Activated CD4-positive, alpha-beta memory T cell treated with anti-CD3 and anti-CD28 coated beads for 36 hours (primary cell): ENCODE measurements at regions not wholly inside any gene's neighbourhood (a gene's known extent, or its start where the extent isn't known, plus 50 kb on each side); places are given as distances from the start of the nearest gene placed in this dataset.

Experiments
- CTCF ChIA-PET: fragments of 350-600 bp; sonication (Branson Sonifier 250); formaldehyde crosslinking; loops from one replicate; lab custom pipeline; 2021; ENCODE audit warnings: antibody characterized with exemption, inconsistent platforms; lab: Charles Lee
- POLR2A ChIA-PET: fragments of 350-600 bp; sonication (Branson Sonifier 250); formaldehyde crosslinking; loops from one replicate; lab custom pipeline; 2021; ENCODE audit warnings: antibody characterized with exemption; lab: Charles Lee
- DNase-seq: peaks from one replicate; pipeline ENCODE4 v3.0.0-alpha.2; 2020
- H3K27ac Mint-ChIP-seq: one replicate; pipeline ENCODE4 v1.8.0; 2021; ENCODE audit warnings: mixed read lengths
- H3K27me3 Mint-ChIP-seq: one replicate; pipeline ENCODE4 v1.8.0; 2021; ENCODE audit warnings: mixed read lengths
- H3K36me3 Mint-ChIP-seq: one replicate; pipeline ENCODE4 v1.8.0; 2021; ENCODE audit warnings: mixed read lengths
- H3K4me1 Mint-ChIP-seq: one replicate; pipeline ENCODE4 v1.8.0; 2021; ENCODE audit warnings: low read depth, mixed read lengths
- H3K4me3 Mint-ChIP-seq: one replicate; pipeline ENCODE4 v1.8.0; 2021; ENCODE audit warnings: mild to moderate bottlenecking, mixed read lengths
- H3K9me3 Mint-ChIP-seq: one replicate; pipeline ENCODE4 v1.8.0; 2021; ENCODE audit warnings: mixed read lengths
- intact Hi-C: fragments of 100-400 bp; cut with micrococcal nuclease; formaldehyde crosslinking; loops from one replicate; pipeline ENCODE4 v1.15.1; 2023

DNA sequence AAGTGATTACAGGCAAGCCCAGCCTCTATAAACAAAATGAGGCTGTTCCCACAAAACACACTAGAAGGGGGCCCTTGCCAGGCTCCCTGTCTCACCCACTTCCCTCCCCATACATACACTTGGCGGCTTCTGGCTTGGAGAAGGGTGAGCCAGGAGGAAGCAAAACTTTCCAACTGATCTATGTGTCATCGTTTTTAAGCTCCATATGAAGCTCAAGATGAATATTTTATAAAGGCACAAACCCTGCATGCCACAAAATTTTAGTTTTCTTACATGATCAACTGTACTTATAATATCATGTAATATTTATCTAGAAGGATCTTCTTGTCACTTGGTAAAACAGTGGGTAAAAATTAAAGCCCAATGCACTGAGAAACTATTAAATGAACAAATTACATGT lies 80.8 kb upstream of the TJP1 start:
- H3K4me3 Mint-ChIP-seq = no peak overlapping the region
- intact Hi-C loops = no loop called here
- peaks cover 10% of the 10 kb centered on the region for H3K27me3 Mint-ChIP-seq
- peaks cover 2% of the 10 kb centered on the region for H3K9me3 Mint-ChIP-seq
- H3K4me1 Mint-ChIP-seq = no peaks in the 10 kb centered on the region
- no peaks in the 10 kb centered on the region for H3K36me3 Mint-ChIP-seq
- ChIA-PET CTCF (no interaction called here), POLR2A (no interaction called here)
- H3K27ac Mint-ChIP-seq = no peak overlapping the region
- DNase-seq = no peak

GRCh38 chr15:29900237-29901189 lies 78.2 kb upstream of the TJP1 start:
- H3K27me3 Mint-ChIP-seq = peaks cover 9% of the 10 kb centered on the region
- H3K27ac Mint-ChIP-seq = no peak overlapping the region
- no peak for DNase-seq
- peaks cover 10% of the 10 kb centered on the region for H3K9me3 Mint-ChIP-seq
- H3K4me1 Mint-ChIP-seq = no peaks in the 10 kb centered on the region
- CTCF ChIA-PET = interaction anchor here (1.0 kb wide), 1 partner anchor 761 kb away, joined by 3 read pairs; no protein-coding TSS in a partner anchor
- H3K36me3 Mint-ChIP-seq = no peaks in the 10 kb centered on the region
- no peak overlapping the region for H3K4me3 Mint-ChIP-seq
- POLR2A ChIA-PET = no interaction called here
- intact Hi-C loops = no loop called here

- no peak for DNase-seq
- Mint-ChIP-seq H3K27ac (no peak overlapping the region), H3K4me1 (no peaks in the 10 kb centered on the region), H3K9me3 (peaks cover 10% of the 10 kb centered on the region), H3K4me3 (no peak overlapping the region), H3K36me3 (no peaks in the 10 kb centered on the region), H3K27me3 (peaks cover 7% of the 10 kb centered on the region)
- CTCF ChIA-PET = no interaction called here
- POLR2A ChIA-PET = no interaction called here
- intact Hi-C loops = no loop called here
Observed at GRCh38 chr15:29896062-29896461, 73.8 kb upstream of the TJP1 start.

DNA sequence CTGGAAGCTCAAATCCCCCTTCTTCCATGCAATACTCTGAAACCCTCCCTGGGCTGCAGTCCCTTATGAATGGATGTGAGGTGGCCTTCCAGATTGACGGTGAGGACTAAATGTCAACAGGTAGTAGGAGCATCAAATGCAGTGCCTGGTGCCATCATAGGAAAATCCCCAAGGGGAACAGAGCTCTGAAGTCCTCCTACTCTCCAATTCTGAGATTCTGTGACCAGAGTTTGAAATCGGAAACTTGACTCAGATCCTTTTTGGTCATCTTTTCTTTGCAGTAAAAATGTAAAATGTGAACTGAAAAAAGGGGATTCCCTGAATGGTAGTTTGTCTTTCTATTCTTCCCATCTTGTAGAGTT lies 68.8 kb upstream of the TJP1 start:
- no peak overlapping the region for H3K27ac Mint-ChIP-seq
- CTCF ChIA-PET = no interaction called here
- intact Hi-C loops = no loop called here
- POLR2A ChIA-PET = no interaction called here
- no peaks in the 10 kb centered on the region for H3K9me3 Mint-ChIP-seq
- no peaks in the 10 kb centered on the region for H3K4me1 Mint-ChIP-seq
- no peak overlapping the region for H3K4me3 Mint-ChIP-seq
- no peak for DNase-seq
- peaks cover 7% of the 10 kb centered on the region for H3K27me3 Mint-ChIP-seq
- H3K36me3 Mint-ChIP-seq = no peaks in the 10 kb centered on the region

- Mint-ChIP-seq H3K4me3 (no peak overlapping the region), H3K4me1 (no peaks in the 10 kb centered on the region), H3K27me3 (peaks cover 7% of the 10 kb centered on the region), H3K9me3 (no peaks in the 10 kb centered on the region), H3K36me3 (no peaks in the 10 kb centered on the region), H3K27ac (no peak overlapping the region)
- no peak for DNase-seq
- intact Hi-C loops = no loop called here
- ChIA-PET POLR2A (no interaction called here), CTCF (no interaction called here)
Observed at GRCh38 chr15:29890336-29891095, 68.2 kb upstream of the TJP1 start.

- no peak overlapping the region for H3K4me3 Mint-ChIP-seq
- no peaks in the 10 kb centered on the region for H3K9me3 Mint-ChIP-seq
- H3K27ac Mint-ChIP-seq = no peak overlapping the region
- H3K36me3 Mint-ChIP-seq = no peaks in the 10 kb centered on the region
- peaks cover 9% of the 10 kb centered on the region for H3K27me3 Mint-ChIP-seq
- intact Hi-C loops = no loop called here
- no peak for DNase-seq
- POLR2A ChIA-PET = no interaction called here
- CTCF ChIA-PET = interaction anchor here (0.7 kb wide), 1 partner anchor 749 kb away, joined by 3 read pairs; no protein-coding TSS in a partner anchor
- H3K4me1 Mint-ChIP-seq = no peaks in the 10 kb centered on the region
Observed at GRCh38 chr15:29889542-29890329, 67.5 kb upstream of the TJP1 start.

DNA sequence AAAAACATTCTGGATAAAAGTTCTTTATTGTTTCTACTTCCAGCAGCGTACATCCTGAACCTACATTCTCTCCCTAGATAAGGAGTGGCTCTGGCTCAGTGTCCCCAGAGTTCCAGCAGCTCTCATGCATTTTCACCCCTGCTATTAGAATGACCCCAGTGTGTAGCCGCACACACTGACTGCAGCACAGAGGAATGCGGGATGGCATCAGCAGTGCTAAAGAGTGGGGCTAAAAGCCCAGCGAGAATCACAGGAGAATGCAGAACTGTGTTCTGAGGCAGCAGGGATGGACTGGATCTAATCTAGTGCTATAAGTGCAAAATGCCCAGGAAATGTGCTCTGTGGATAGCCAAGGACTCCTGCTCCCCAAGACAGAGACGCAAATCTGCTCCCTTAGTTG lies 66.4 kb upstream of the TJP1 start:
- no peaks in the 10 kb centered on the region for H3K4me1 Mint-ChIP-seq
- H3K9me3 Mint-ChIP-seq = no peaks in the 10 kb centered on the region
- H3K27me3 Mint-ChIP-seq = peaks cover 10% of the 10 kb centered on the region
- intact Hi-C loops = no loop called here
- POLR2A ChIA-PET = no interaction called here
- H3K27ac Mint-ChIP-seq = no peak overlapping the region
- no peak overlapping the region for H3K4me3 Mint-ChIP-seq
- DNase-seq = no peak
- CTCF ChIA-PET = interaction anchor here (0.7 kb wide), 1 partner anchor 748 kb away, joined by 3 read pairs; no protein-coding TSS in a partner anchor
- H3K36me3 Mint-ChIP-seq = no peaks in the 10 kb centered on the region

GRCh38 chr15:29887721-29888120 lies 65.5 kb upstream of the TJP1 start:
- CTCF ChIA-PET = no interaction called here
- no peak overlapping the region for H3K27ac Mint-ChIP-seq
- no peak overlapping the region for H3K4me3 Mint-ChIP-seq
- H3K27me3 Mint-ChIP-seq = peaks cover 13% of the 10 kb centered on the region
- POLR2A ChIA-PET = no interaction called here
- H3K36me3 Mint-ChIP-seq = no peaks in the 10 kb centered on the region
- H3K4me1 Mint-ChIP-seq = no peaks in the 10 kb centered on the region
- no peaks in the 10 kb centered on the region for H3K9me3 Mint-ChIP-seq
- intact Hi-C loops = no loop called here
- no peak for DNase-seq

GRCh38 chr15:29885183-29885582 lies 62.9 kb upstream of the TJP1 start:
- POLR2A ChIA-PET = no interaction called here
- Mint-ChIP-seq H3K27me3 (peaks cover 17% of the 10 kb centered on the region), H3K4me1 (no peaks in the 10 kb centered on the region), H3K27ac (no peak overlapping the region), H3K36me3 (no peaks in the 10 kb centered on the region), H3K9me3 (no peaks in the 10 kb centered on the region), H3K4me3 (no peak overlapping the region)
- intact Hi-C loops = no loop called here
- DNase-seq = no peak
- CTCF ChIA-PET = no interaction called here

GRCh38 chr15:29883126-29883525 lies 60.9 kb upstream of the TJP1 start:
- Mint-ChIP-seq H3K36me3 (no peaks in the 10 kb centered on the region), H3K9me3 (no peaks in the 10 kb centered on the region), H3K27ac (no peak overlapping the region), H3K27me3 (peaks cover 10% of the 10 kb centered on the region), H3K4me3 (no peak overlapping the region), H3K4me1 (no peaks in the 10 kb centered on the region)
- ChIA-PET POLR2A (no interaction called here), CTCF (no interaction called here)
- DNase-seq = no peak
- intact Hi-C loops = no loop called here

- Mint-ChIP-seq H3K36me3 (no peaks in the 10 kb centered on the region), H3K4me1 (no peaks in the 10 kb centered on the region), H3K27me3 (peaks cover 12% of the 10 kb centered on the region), H3K27ac (no peak overlapping the region), H3K9me3 (no peaks in the 10 kb centered on the region), H3K4me3 (no peak overlapping the region)
- CTCF ChIA-PET = no interaction called here
- DNase-seq = no peak
- POLR2A ChIA-PET = no interaction called here
- intact Hi-C loops = no loop called here
Observed at GRCh38 chr15:29880886-29881285, 58.6 kb upstream of the TJP1 start.

- CTCF ChIA-PET = interaction anchor here (0.6 kb wide), 1 partner anchor 14 kb away, joined by 3 read pairs; no protein-coding TSS in a partner anchor
- H3K27me3 Mint-ChIP-seq = peaks cover 12% of the 10 kb centered on the region
- H3K27ac Mint-ChIP-seq = no peak overlapping the region
- no peaks in the 10 kb centered on the region for H3K4me1 Mint-ChIP-seq
- H3K4me3 Mint-ChIP-seq = no peak overlapping the region
- POLR2A ChIA-PET = no interaction called here
- no peaks in the 10 kb centered on the region for H3K36me3 Mint-ChIP-seq
- intact Hi-C loops = no loop called here
- DNase-seq = no peak
- H3K9me3 Mint-ChIP-seq = no peaks in the 10 kb centered on the region
Observed at GRCh38 chr15:29880341-29880740, 58.1 kb upstream of the TJP1 start.
